ENCODE measurements at regions not wholly inside any gene's neighbourhood (a gene's known extent, or its start where the extent isn't known, plus 50 kb on each side); places are given as distances from the start of the nearest gene placed in this dataset.
"Not testable (repeated sequence)": the region's sequence is repeated elsewhere in the genome, so short reads cannot be mapped to it uniquely, and the experiment has no call there.

DNA sequence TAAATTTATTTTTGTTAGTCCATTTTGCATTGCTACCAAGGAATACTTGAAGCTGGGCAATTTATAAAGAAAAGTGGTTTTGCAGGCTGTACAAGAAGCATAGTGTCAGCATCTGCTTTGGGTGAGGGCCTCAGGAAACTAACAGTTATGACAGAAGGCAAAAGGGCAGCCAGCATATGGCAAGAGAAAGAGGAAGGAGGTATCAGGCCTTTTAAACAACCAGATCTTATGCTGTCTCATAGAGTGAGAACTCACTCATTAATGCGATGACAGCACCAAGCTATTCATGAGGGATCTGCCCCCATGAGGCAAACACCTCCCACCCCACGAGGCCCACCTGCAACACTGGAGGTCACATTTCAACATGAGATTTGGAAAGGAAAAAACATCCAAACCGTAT is 898.4 kb downstream of the KCNT2 start:
- in situ Hi-C loops (cut with HindIII; ENCODE audit: low pct_unique_long_range_greater_than_20kb, low sequenced_read_pairs), result no loop called here

DNA sequence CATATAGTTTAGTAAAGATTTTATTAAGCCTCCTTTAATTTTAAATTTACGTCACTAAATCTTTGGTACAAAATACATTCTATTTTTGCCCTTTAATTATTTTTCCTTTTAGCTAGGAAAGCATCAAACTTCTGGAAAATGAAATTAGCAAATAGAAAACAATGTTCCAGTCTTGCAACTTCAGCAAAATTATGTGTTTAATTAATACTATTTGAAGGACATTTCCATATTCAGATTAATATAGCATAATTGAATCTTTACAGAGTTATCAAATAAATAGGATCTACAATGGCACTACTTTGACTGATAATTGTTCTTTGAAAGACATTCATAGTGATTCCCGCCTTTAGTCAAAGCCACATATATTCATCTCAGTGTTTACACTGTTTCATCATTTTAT is 904.2 kb downstream of the KCNT2 start:
- in situ Hi-C loops (cut with HindIII; ENCODE audit: low pct_unique_long_range_greater_than_20kb, low sequenced_read_pairs), result no loop called here
- DNase-seq (ENCODE audit: low read depth, low spot score), result no peak

More for the DNA sequence above, 898.4 kb downstream of the KCNT2 start:
- no peak for DNase-seq (ENCODE audit: low read depth, low spot score)

DNA sequence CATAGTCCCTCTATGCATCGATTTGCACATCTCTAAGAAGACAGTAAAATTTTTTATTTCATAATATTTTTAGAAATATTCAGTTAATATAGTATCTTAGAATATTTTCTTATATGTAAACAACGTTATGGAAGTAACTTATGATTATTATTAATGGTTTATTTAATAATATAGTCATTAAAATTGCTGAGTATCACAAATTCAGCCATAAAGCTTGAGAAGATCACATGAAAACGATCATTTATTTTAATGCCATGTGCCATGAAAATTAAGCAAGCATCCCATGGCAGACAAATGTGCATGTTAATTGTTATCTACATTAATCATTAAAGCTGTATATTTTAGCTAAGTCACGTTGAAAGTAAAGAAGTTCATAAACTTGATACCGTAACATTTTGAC is 907.1 kb downstream of the KCNT2 start:
- in situ Hi-C loops (cut with HindIII; ENCODE audit: low pct_unique_long_range_greater_than_20kb, low sequenced_read_pairs), result no loop called here
- DNase-seq (ENCODE audit: low read depth, low spot score), result no peak

DNA sequence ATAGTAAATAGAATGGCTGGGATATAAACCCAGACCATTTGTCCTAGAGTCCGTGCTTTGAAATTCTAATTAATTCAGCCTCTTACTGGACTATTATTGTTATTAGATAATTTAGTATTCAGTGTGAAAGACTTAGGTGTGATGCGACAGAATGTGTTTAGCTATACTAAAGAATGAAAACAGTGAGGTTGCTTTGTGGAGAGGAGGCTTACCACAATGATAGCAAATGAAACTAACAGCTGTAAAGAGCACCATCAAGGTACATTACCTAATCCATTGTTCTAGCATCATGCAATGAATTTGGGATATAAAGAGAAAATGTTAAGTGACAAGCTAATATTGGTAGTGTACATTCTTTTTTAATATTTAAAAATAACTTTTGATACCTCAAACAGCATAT is 911.1 kb downstream of the KCNT2 start:
- DNase-seq (ENCODE audit: low read depth, low spot score), result no peak
- in situ Hi-C loops (cut with HindIII; ENCODE audit: low pct_unique_long_range_greater_than_20kb, low sequenced_read_pairs), result no loop called here

DNA sequence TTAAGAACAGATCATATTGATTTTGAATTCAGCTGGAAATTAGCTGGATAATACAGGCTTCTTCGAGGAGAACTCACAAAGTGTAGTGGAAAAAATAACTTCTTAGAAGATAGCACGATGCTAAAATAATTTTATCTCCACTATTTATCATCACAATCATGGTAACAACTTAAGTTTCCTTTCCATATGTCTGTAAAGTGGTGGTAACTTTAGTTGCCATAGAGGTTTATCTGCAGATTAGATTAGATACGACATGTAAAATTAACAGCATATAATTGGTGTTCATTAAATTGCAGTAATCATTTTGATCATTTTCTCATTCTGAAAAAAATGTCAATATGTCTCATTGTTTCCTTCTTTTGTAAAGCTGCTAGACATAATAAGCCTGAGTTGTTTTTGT is 921.5 kb downstream of the KCNT2 start:
- no peak for DNase-seq (ENCODE audit: low read depth, low spot score)
- in situ Hi-C loops (cut with HindIII; ENCODE audit: low pct_unique_long_range_greater_than_20kb, low sequenced_read_pairs), result no loop called here

DNA sequence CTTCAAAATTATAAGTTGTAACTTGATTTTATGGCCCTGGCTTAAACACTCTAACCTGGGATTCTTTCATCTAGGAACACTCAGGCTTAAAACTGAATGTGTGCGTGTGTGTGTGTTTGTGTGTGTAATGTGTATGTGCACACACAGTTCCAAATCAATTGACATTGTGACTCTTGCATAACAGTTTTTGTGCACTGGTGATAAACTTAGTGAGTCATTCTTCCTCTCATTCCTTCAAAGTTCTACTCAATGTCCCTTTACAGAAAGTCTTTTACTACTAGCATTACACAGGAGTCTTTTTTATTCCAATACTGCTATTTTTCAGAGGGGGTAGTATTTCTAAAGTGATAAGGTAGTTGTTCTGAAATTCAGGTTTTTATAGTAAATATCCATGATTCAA is 943.6 kb downstream of the KCNT2 start:
- in situ Hi-C loops (cut with HindIII; ENCODE audit: low pct_unique_long_range_greater_than_20kb, low sequenced_read_pairs), result no loop called here
- DNase-seq (ENCODE audit: low read depth, low spot score), result no peak

DNA sequence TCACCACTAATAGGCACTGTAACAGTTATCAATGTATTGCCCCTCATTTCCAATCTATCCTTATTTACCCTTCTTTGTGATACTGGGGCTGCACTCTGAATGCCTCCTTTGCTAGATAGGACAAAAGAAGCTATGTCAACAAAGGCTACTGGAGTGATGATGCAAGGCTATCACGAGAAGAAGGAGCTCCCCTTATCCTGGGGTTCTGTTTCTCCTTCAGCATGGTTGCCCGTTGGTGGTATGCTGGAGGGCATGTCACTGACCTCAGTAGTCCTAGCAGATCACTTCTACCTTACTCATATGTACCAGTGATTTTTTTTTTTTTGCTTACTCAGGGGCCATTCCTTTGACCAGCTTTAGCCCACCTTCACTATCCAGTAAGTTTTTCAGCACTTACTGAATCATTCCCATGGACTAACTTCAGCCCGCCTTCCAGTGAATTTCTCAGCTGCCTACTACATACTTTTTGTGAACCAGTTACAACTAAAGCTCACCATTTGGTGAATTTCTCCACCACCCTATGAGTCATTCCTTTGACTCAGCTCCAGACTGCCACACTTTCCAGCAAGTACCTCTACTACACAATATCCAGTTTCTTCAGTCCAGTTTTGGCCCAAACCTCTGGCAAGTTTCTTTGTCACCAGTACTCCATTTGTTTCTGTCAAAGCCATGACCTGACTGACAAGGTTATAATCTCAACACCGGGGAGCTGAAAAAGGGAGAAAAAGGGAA is 944.5 kb downstream of the KCNT2 start:
- DNase-seq (ENCODE audit: low read depth, low spot score), result no peak
- in situ Hi-C loops (cut with HindIII; ENCODE audit: low pct_unique_long_range_greater_than_20kb, low sequenced_read_pairs), result no loop called here

DNA sequence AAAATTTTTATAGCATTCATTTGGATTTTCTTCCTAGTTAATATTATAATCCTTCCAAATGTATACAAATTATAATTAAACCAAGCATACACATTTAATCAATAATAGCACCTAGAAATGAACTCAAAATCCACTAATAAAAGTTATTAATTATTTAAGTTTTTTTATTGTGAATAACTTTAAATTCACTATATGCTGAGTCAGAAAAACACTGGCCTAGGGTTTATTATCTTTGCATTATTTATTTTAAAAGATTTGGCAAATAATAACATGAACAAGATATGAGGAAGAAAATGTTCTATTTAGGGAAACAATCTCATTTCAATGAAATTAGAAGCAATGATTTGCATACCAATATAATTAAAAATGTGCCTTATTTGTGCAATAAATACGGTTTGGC is 951.5 kb downstream of the KCNT2 start:
- in situ Hi-C loops (cut with HindIII; ENCODE audit: low pct_unique_long_range_greater_than_20kb, low sequenced_read_pairs), result no loop called here
- no peak for DNase-seq (ENCODE audit: low read depth, low spot score)

DNA sequence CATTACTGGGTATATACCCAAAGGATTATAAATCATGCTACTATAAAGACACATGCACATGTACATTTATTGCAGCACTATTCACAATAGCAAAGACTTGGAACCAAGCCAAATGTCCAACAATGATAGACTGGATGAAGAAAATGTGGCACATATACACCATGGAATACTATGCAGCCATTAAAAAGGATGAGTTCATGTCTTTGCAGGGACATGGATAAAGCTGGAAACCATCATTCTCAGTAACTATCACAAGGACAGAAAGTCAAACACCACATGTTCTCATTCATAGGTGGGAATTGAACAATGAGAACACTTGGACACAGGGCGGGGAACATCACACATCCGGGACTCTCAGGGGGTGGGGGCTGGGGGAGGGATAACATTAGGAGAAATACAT is 959.4 kb downstream of the KCNT2 start:
- DNase-seq (ENCODE audit: low read depth, low spot score); in situ Hi-C loops (cut with HindIII; ENCODE audit: low pct_unique_long_range_greater_than_20kb, low sequenced_read_pairs): not testable (repeated sequence)

DNA sequence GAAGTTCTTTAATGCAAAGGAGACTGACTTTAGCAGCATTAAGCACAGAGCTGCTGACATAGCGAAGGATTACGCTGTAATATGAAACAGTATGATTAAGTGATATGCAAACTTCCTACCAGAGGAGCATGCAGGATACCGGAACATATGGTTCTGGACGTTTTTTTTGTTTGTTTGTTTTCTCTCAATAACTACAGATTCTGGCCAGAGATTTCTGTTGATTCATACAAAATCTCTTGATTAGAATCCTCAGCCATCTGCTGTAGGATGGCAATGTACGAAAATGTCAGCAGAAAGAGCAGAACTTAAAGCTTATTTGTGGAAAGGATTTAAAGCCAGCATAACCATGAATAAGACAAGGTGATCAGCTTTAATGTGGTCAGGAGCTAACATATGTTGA is 970.7 kb downstream of the KCNT2 start:
- in situ Hi-C loops (cut with HindIII; ENCODE audit: low pct_unique_long_range_greater_than_20kb, low sequenced_read_pairs), result no loop called here
- DNase-seq (ENCODE audit: low read depth, low spot score), result no peak

DNA sequence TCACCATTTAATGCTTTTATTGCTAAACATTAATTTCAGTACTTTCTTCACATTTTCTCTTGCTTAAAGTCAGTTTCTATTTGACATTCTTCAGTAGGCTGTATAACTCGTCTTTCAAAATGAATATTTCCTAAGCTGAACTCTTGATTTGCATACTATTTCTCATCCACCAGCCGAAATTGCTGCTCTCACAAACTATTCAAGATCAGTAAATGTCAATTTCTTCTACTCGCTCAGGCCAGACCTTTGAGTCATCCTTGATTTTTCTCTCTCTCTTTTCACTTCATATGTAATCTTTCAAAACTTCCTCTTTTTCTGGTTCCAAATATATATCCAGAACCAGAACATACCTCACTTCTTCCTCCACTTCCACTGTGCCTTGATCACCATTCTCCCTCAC is 990.0 kb downstream of the KCNT2 start:
- in situ Hi-C loops (cut with HindIII; ENCODE audit: low pct_unique_long_range_greater_than_20kb, low sequenced_read_pairs), result no loop called here
- no peak for DNase-seq (ENCODE audit: low read depth, low spot score)

DNA sequence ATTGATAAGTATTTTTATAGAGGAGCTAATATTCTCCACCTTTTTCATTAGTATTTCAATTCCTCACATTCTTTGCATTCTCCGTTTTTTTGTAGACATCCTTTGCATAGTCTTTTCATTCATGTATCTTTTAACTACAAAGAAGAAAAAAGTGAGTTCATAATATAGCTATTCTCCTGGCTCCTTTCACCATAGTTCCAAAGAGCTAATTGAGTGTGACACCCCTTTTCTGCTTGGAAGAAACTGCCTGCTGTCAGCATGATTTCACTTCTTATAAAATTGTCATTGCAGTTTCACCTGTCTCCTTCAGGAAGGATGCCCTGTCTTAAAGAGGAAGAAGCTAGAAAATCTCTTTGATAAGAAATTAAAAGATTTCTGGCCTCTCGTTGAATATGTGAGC is 991.1 kb downstream of the KCNT2 start:
- no peak for DNase-seq (ENCODE audit: low read depth, low spot score)
- in situ Hi-C loops (cut with HindIII; ENCODE audit: low pct_unique_long_range_greater_than_20kb, low sequenced_read_pairs), result no loop called here

DNA sequence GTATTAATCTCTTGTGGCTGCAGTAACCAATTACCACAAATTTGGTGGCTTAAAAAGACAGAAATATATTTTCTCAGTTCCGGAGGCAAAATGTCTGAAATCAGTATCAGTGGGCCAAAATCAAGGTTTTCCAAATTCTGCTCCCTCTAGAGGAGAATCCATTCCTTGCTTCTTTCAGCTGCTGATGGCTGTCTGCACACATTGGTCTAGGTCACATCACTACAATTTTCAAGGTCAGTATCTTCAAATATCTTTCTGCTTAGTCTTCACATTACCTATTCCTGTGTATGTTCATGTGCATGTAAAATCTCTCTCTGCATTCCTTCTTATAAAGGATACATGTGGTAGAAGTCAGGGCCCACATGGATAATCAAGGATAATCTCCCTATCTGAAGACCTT is 999.4 kb downstream of the KCNT2 start:
- in situ Hi-C loops (cut with HindIII; ENCODE audit: low pct_unique_long_range_greater_than_20kb, low sequenced_read_pairs), result no loop called here

DNA sequence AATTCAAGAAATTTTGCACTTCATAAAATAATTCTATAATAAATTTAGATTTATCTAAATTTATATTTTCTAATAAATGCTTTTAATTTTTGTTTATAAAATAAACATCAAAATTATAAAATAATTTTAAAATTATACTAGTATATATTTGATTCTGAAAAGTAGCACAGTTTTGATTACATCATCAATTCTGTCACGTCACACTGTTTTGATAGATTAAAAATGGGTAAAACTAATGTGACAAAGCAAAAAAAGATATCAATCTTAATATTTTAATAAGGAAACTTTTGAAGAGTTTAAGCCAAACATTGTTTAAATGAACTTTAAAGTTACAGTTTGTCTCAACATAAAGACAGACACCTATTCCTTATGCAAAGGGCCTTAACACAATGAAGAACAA is 1001.8 kb downstream of the KCNT2 start:
- no peak for DNase-seq (ENCODE audit: low read depth, low spot score)
- in situ Hi-C loops (cut with HindIII; ENCODE audit: low pct_unique_long_range_greater_than_20kb, low sequenced_read_pairs), result no loop called here

More for the DNA sequence above, 999.4 kb downstream of the KCNT2 start:
- DNase-seq (ENCODE audit: low read depth, low spot score), result peak; percentile 59

DNA sequence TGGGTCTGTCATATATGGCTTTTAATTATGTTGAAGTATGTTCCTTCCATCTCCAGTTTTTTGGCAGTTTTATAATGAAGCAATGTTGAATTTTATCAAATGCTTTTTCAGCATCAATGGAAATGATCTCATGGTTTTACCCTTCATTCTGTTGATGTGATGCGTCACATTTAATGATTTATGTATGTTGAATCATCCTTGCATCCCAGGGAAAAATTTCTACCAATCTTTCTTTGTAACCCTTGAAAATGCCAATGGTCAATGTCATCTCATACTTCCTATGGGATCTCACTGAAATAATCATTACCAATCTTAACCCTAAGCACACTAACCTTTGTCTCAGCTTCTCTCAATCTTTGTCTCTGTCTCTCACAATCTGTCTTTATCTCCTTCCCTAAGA is 1004.0 kb downstream of the KCNT2 start:
- no peak for DNase-seq (ENCODE audit: low read depth, low spot score)
- in situ Hi-C loops (cut with HindIII; ENCODE audit: low pct_unique_long_range_greater_than_20kb, low sequenced_read_pairs), result no loop called here

DNA sequence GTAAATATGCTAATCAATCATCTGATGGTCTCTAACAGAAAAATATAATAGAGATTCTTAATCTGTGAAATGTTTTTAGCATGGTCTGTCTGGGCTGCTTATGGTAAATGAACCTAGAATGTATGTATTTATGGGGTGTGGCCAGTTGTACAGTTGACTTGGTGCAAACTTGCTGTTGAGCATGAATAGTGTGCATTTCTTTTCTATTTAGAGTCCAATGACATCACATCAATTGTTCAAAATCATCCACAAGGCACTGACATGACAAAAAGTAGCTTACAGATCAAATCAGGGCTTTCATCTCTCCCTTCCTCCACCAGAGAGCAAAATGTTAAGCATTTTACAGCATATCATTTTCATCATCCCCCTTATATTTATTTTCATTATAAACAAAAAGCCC is 1010.3 kb downstream of the KCNT2 start:
- DNase-seq (ENCODE audit: low read depth, low spot score), result no peak
- in situ Hi-C loops (cut with HindIII; ENCODE audit: low pct_unique_long_range_greater_than_20kb, low sequenced_read_pairs), result no loop called here

DNA sequence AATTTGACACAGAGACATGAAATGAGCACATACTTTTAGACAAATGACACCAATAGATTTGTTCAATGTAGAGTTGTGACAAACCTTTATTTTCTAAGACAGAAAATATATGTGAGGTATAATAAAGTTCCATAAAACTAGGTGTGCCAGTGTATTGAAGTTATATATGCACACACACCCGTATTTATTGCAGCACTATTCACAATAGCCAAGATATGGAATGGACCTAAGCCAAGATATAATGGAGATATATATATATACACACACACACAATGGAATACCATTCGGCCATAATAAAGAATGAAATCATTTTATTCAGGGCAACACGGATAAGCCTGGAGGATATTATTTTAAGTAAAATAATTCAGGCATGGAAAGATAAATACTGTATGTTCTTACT is 1013.5 kb downstream of the KCNT2 start:
- in situ Hi-C loops (cut with HindIII; ENCODE audit: low pct_unique_long_range_greater_than_20kb, low sequenced_read_pairs), result no loop called here
- no peak for DNase-seq (ENCODE audit: low read depth, low spot score)

DNA sequence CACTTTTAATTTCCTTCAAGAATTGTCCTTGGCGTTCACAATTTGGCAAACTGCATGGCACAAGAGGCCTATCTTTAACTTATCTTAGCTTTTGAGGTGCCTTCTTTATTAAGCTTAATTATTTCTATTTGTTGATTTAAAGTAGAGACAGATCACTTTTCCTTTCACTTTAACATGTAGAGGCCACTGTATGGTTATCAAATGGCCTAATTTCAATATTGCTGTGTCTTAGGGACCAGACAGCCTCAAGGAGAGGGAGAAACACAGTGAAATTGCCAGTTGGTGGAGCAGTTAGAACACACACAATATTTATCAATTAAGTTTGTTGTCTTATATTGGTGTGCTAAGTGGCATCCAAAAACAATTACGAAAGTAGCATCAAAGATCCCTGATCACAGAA is 1013.9 kb downstream of the KCNT2 start:
- in situ Hi-C loops (cut with HindIII; ENCODE audit: low pct_unique_long_range_greater_than_20kb, low sequenced_read_pairs), result no loop called here
- no peak for DNase-seq (ENCODE audit: low read depth, low spot score)

DNA sequence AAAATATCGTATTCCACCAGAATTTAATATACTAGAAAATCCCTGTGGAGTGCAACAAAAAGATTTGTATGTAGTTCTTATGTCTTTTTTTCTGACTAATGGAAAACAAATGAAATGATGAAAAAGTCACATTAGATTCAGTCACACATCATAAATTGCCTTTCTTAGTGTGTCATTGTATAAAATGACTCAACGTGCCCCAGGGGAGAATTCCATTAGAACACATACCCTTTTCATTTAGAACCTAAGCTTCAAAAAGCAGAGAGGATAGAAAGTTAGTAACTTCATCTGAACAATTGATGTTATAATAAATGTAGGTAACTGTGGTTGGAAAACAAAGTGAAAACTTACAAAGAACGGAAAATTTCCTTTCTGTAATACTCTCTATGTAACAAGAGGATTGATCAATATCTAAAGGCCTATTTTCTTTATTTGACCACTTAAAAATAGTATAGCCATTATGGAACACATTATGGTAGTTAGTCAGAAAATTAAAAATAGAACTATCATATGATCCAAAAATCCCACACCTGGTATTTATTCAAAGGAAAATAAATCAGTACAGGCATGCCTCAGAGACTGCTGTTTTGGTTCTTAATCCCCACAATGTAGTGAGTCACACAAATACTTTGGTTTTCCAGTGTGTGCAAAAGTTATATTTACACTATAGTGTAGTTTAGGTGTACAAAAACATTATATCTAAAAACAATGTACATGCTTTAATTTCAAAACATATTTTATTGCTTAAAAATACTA is 1016.1 kb downstream of the KCNT2 start:
- in situ Hi-C loops (cut with HindIII; ENCODE audit: low pct_unique_long_range_greater_than_20kb, low sequenced_read_pairs), result no loop called here
- peak; percentile 94 for DNase-seq (ENCODE audit: low read depth, low spot score)

Measured in SK-MEL-5 (cell line).